ENCODE measurements at regions not wholly inside any gene's neighbourhood (a gene's known extent, or its start where the extent isn't known, plus 50 kb on each side); places are given as distances from the start of the nearest gene placed in this dataset.

DNA sequence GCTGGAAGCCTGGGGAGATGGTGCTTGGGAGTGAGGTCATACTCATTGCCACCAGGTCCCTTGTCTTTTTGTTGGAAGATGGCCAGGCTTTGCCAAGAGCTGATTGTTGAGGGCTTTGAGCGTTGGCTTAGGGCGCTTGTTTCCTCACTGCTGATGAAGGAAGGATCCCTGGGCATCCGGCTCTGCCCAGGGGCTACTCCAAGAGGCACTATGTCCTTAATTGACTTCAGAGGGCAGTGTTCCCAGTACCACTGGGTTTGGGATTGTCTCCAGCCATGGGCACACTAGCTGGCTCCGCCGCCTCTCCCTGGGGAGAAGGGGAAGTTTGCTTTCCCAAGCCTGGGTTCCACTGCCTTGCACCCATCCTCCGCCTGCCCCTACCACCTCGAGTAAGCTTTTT, 57.2 kb upstream of the RGMA start:
- H3K36me3 ChIP-seq = no peaks in the 10 kb centered on the region
- peaks cover 0 to 19% (median 0%) of the 10 kb centered on the region in 4 donors for H3K4me1 ChIP-seq
- H3K9me3 ChIP-seq = no peaks in the 10 kb centered on the region
- no peak overlapping the region for H3K4me3 ChIP-seq
- TF ChIP-seq EP300 (IDR thresholded peaks at IDR 0.05) (no peak), POLR2A (IDR thresholded peaks at IDR 0.05) (no peak)
- TF ChIP-seq, protein P1, sequence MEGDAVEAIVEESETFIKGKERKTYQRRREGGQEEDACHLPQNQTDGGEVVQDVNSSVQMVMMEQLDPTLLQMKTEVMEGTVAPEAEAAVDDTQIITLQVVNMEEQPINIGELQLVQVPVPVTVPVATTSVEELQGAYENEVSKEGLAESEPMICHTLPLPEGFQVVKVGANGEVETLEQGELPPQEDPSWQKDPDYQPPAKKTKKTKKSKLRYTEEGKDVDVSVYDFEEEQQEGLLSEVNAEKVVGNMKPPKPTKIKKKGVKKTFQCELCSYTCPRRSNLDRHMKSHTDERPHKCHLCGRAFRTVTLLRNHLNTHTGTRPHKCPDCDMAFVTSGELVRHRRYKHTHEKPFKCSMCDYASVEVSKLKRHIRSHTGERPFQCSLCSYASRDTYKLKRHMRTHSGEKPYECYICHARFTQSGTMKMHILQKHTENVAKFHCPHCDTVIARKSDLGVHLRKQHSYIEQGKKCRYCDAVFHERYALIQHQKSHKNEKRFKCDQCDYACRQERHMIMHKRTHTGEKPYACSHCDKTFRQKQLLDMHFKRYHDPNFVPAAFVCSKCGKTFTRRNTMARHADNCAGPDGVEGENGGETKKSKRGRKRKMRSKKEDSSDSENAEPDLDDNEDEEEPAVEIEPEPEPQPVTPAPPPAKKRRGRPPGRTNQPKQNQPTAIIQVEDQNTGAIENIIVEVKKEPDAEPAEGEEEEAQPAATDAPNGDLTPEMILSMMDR (IDR thresholded peaks at IDR 0.05) = no peak
- no peak overlapping the region for H3K27ac ChIP-seq
- DNase-seq (ENCODE audit: low spot score in 2 of 2) = no peak
- no peaks in the 10 kb centered on the region for H3K27me3 ChIP-seq
- whole genome bisulfite sequencing, 2 donors = 64 to 81% methylated on average over 7 of the region's 7 CpGs

DNA sequence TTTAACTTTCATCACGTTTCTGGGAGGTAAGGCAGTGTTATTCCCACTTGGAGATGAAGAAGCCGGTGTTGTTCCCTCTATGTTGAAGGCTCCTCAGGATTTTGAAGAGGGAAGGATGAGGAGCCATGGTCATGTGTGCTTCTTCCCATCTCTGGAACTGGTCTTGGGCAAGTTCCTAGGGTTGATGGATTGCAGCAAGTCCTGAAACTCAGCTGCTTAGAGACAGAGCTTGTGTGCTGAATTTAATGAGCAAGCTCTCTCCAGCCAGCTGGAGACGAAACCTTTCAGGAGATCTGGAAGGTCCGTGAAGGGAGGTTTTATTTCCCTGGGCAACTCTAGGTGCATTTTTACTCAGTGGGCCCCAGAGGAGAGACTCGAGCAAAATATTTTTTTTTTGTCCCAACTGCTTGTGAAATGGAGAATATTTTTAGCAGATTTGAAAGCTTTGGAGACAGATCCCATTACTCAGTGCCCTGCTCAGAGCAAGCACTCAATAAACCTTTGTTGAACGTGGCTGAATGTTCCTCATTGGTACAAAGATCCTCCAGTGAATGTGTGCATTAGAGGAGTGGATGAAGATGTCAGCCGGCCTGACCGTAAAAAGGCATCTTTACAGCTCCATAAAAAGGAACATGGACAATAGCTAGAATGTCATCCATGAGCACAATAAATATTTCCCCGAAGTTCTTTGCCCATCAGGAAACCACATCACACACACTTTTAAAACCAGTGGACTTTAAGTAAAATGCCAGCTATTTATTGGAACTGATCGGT, 55.6 kb upstream of the RGMA start:
- H3K27ac ChIP-seq = no peak overlapping the region
- DNase-seq (ENCODE audit: low spot score in 2 of 2) = no peak
- H3K9me3 ChIP-seq = no peaks in the 10 kb centered on the region
- H3K4me1 ChIP-seq = peaks cover 0 to 4% (median 0%) of the 10 kb centered on the region in 4 donors
- H3K36me3 ChIP-seq = no peaks in the 10 kb centered on the region
- 44 to 55% methylated on average over 10 of the region's 10 CpGs for WGBS, 2 donors
- peak in 1 of 2 donors; percentile 10 for TF ChIP-seq EP300 (IDR thresholded peaks at IDR 0.05)
- no peak for TF ChIP-seq POLR2A (IDR thresholded peaks at IDR 0.05)
- H3K27me3 ChIP-seq = no peaks in the 10 kb centered on the region
- no peak overlapping the region for H3K4me3 ChIP-seq

GRCh38 chr15:93143186-93143585, 54.2 kb upstream of the RGMA start:
- Histone ChIP-seq H3K4me3 (no peak overlapping the region), H3K27ac (no peak overlapping the region), H3K9me3 (no peaks in the 10 kb centered on the region), H3K4me1 (no peaks in the 10 kb centered on the region), H3K27me3 (no peaks in the 10 kb centered on the region), H3K36me3 (no peaks in the 10 kb centered on the region)
- 95 to 96% methylated on average over 13 of the region's 13 CpGs for WGBS, 2 donors
- TF ChIP-seq, protein P1 (IDR thresholded peaks at IDR 0.05) = no peak
- TF ChIP-seq EP300 (IDR thresholded peaks at IDR 0.05) (no peak), POLR2A (IDR thresholded peaks at IDR 0.05) (no peak)
- no peak for DNase-seq (ENCODE audit: low spot score in 2 of 2)

GRCh38 chr15:93141371-93141794, 52.4 kb upstream of the RGMA start:
- Histone ChIP-seq H3K4me1 (no peaks in the 10 kb centered on the region), H3K27ac (no peak overlapping the region), H3K9me3 (no peaks in the 10 kb centered on the region), H3K36me3 (no peaks in the 10 kb centered on the region), H3K4me3 (no peak overlapping the region), H3K27me3 (no peaks in the 10 kb centered on the region)
- 69 to 83% methylated on average over 8 of the region's 8 CpGs for WGBS, 2 donors
- TF ChIP-seq EP300 (IDR thresholded peaks at IDR 0.05) (no peak), POLR2A (IDR thresholded peaks at IDR 0.05) (no peak)
- TF ChIP-seq, protein P1 (IDR thresholded peaks at IDR 0.05) = no peak
- DNase-seq (ENCODE audit: low spot score in 2 of 2) = no peak

- no peaks in the 10 kb centered on the region for H3K36me3 ChIP-seq
- no peak overlapping the region for H3K4me3 ChIP-seq
- WGBS, 2 donors = 83 to 92% methylated on average over 8 of the region's 8 CpGs
- no peaks in the 10 kb centered on the region for H3K9me3 ChIP-seq
- no peaks in the 10 kb centered on the region for H3K4me1 ChIP-seq
- H3K27me3 ChIP-seq = no peaks in the 10 kb centered on the region
- no peak for TF ChIP-seq POLR2A (IDR thresholded peaks at IDR 0.05)
- TF ChIP-seq, protein P1 (IDR thresholded peaks at IDR 0.05) = no peak
- TF ChIP-seq EP300 (IDR thresholded peaks at IDR 0.05) = no peak
- no peak overlapping the region for H3K27ac ChIP-seq
- no peak for DNase-seq (ENCODE audit: low spot score in 2 of 2)
Measured at GRCh38 chr15:93139436-93139835, 50.4 kb upstream of the RGMA start.

All from tibial nerve (tissue), 4 donors.